ENCODE measurements at regions not wholly inside any gene's neighbourhood (a gene's known extent, or its start where the extent isn't known, plus 50 kb on each side); places are given as distances from the start of the nearest gene placed in this dataset.

DNA sequence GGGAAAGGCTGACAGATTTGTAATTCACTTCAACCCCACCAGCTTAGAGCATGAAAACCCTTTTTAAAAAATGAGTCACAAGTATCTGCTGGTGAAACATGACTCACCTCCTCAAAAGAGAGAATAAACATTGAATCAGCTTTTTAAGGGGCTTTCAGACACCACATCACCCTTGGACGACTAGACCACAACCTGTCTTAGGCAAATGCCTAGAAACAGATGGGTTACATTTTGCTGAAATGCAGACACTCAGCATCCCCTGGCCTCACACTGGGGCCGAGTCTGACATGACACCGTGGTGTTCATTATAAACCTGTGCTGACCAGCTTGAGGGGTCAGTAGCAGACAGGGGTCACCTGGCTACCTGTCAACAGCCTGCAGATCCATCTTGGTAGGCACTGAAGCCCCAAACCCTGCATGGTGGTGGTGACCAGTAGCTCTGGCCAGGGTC, 175.3 kb upstream of the CST7 start (continued):
- TF ChIP-seq EP300 (IDR thresholded peaks at IDR 0.05), result peak; percentile 20 to 49; a peak in 1 of 5 replicates
- TF ChIP-seq CEBPB (IDR thresholded peaks at IDR 0.05), result peak in 1 of 2 experiments; percentile 46; a peak in 1 of 4 replicates

DNA sequence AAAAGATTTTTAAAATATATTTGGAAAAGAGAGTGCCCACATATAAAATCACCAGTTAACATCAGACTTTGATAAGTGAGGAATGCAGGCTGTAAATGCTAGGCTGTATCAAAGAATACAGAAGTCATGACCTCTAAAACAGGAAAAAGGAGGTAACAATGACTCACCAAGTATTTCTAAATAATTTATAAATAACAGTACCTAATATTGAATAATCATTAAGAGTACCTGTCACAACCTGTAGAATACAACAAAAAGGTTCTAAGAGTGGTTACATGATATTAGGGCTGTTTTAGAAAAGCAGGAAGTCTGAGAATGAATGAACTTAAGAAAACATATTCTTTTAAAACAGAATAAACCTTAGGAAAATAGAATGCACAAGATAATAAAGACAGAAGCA, 173.1 kb upstream of the CST7 start:
- ATAC-seq (no peak), FAIRE-seq (no peak), DNase-seq (ENCODE audit: low read depth in 1 of 2, low spot score in 1 of 2) (no peak)
- H3K4me3 ChIP-seq, result no peak overlapping the region
- H3K9me3 ChIP-seq, result peaks cover 18% of the 10 kb centered on the region; the same call in 2 of the 3 replicates
- H3K27ac ChIP-seq, result no peak overlapping the region
- ChIA-PET CTCF (no interaction called here), POLR2A (no interaction called here)
- H3K4me1 ChIP-seq, result peaks cover 24% of the 10 kb centered on the region
- H3K4me2 ChIP-seq, result no peak overlapping the region
- no peak for TF ChIP-seq POLR2AphosphoS2 (conservative IDR thresholded peaks at IDR 0.05; ENCODE audit: low read length)
- TF ChIP-seq CHD4 (IDR thresholded peaks at IDR 0.05; ENCODE audit: borderline replicate concordance), result no peak
- TF ChIP-seq RARB (CRISPR knock-in tag; IDR thresholded peaks at IDR 0.05), result no peak
- TF ChIP-seq RFX5 (IDR thresholded peaks at IDR 0.05), result no peak
- TF ChIP-seq HOXB13 (CRISPR knock-in tag; IDR thresholded peaks at IDR 0.05; ENCODE audit: low read depth), result no peak
- TF ChIP-seq, protein P1, sequence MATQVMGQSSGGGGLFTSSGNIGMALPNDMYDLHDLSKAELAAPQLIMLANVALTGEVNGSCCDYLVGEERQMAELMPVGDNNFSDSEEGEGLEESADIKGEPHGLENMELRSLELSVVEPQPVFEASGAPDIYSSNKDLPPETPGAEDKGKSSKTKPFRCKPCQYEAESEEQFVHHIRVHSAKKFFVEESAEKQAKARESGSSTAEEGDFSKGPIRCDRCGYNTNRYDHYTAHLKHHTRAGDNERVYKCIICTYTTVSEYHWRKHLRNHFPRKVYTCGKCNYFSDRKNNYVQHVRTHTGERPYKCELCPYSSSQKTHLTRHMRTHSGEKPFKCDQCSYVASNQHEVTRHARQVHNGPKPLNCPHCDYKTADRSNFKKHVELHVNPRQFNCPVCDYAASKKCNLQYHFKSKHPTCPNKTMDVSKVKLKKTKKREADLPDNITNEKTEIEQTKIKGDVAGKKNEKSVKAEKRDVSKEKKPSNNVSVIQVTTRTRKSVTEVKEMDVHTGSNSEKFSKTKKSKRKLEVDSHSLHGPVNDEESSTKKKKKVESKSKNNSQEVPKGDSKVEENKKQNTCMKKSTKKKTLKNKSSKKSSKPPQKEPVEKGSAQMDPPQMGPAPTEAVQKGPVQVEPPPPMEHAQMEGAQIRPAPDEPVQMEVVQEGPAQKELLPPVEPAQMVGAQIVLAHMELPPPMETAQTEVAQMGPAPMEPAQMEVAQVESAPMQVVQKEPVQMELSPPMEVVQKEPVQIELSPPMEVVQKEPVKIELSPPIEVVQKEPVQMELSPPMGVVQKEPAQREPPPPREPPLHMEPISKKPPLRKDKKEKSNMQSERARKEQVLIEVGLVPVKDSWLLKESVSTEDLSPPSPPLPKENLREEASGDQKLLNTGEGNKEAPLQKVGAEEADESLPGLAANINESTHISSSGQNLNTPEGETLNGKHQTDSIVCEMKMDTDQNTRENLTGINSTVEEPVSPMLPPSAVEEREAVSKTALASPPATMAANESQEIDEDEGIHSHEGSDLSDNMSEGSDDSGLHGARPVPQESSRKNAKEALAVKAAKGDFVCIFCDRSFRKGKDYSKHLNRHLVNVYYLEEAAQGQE (IDR thresholded peaks at IDR 0.05), result no peak
- no peak for TF ChIP-seq HEYL (CRISPR knock-in tag; IDR thresholded peaks at IDR 0.05)
- no peak for TF ChIP-seq SMC3 (IDR thresholded peaks at IDR 0.05)
- TF ChIP-seq ZSCAN20 (CRISPR knock-in tag; IDR thresholded peaks at IDR 0.05), result no peak
- no peak for TF ChIP-seq ESRRA (IDR thresholded peaks at IDR 0.05; ENCODE audit: borderline replicate concordance, low read length)
- TF ChIP-seq NPAS2 (CRISPR knock-in tag; IDR thresholded peaks at IDR 0.05; ENCODE audit: borderline replicate concordance), result no peak

DNA sequence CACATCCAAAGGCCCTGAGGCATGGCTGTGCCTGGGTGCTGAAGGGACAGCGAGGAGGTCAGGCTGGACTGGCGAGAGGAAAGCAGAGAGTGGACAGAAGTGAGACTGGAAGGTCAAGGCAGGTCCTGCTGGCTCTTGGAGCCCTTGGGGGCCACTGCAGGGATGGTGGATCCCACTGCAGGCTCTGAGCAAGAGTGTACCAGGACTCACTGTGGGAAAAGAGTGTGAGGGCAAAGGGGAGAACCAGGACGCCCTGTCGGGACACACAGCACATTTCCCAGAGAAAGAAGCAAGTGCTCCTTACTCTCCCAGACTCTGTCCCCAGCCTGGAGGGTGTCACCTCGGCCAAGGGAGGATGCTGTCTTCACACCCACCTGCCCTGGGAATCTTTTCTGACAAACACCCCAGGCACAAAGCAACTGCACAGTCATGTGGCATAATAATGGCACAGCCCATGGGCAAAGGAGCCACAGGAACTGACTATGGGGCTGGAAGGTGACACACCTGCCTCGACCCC, 172.3 kb upstream of the CST7 start:
- CTCF ChIA-PET, result no interaction called here
- Histone ChIP-seq H3K4me3 (no peak overlapping the region), H3K27ac (peak overlapping the region in 1 of 2 experiments; percentile 11; a peak in 1 of 6 replicates), H3K4me2 (no peak overlapping the region), H3K9me3 (peaks cover 18% of the 10 kb centered on the region; the same call in 2 of the 3 replicates), H3K4me1 (peaks cover 24% of the 10 kb centered on the region)
- ATAC-seq (no peak), FAIRE-seq (no peak), DNase-seq (ENCODE audit: low read depth in 1 of 2, low spot score in 1 of 2) (no peak)
- 56% methylated on average over 6 of the region's 6 CpGs for WGBS (ENCODE audit: missing lambda C conversion rate)
- POLR2A ChIA-PET, result no interaction called here
- TF ChIP-seq KDM1A (IDR thresholded peaks at IDR 0.05; ENCODE audit: low read depth) (no peak), GATA3 (IDR thresholded peaks at IDR 0.05; ENCODE audit: borderline replicate concordance) (no peak), ZNF302 (CRISPR knock-in tag; IDR thresholded peaks at IDR 0.05) (no peak), EHMT2 (IDR thresholded peaks at IDR 0.05; ENCODE audit: low read depth) (no peak)

DNA sequence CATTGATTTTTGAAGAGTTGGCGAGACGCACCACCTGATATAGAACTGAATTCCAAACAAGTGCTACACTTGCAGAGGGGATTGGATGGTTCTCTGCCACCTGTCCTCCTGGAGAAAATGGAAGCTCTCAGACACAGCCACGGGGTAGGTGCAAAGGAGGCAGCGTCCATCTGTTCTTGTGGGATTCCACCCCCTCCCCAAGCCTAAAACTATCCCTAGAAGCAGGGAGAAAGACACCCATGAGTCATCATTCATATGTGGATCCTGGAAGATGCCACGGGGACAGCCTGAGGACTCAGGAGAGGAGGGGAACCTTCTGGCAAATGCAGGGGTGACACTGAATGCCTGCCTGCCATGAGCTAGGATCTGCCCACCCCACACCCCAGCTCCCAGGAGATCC, 171.3 kb upstream of the CST7 start:
- H3K4me3 ChIP-seq, result no peak overlapping the region
- peak; percentile 56 for FAIRE-seq
- H3K4me2 ChIP-seq, result no peak overlapping the region
- no peak for TF ChIP-seq FOSL2 (IDR thresholded peaks at IDR 0.05)
- TF ChIP-seq FOSL2 (CRISPR knock-in tag; IDR thresholded peaks at IDR 0.05), result peak; percentile 22; the same call in 1 of the 2 replicates
- TF ChIP-seq MYC (IDR thresholded peaks at IDR 0.05; ENCODE audit: borderline replicate concordance, low read length), result no peak
- CTCF ChIA-PET, result interaction anchor here (1.0 to 6.6 kb wide), 3 partner anchors 16 to 618 kb away, joined by 3 to 66 read pairs (median 9); no protein-coding TSS in a partner anchor
- no peak for ATAC-seq
- peaks cover 18% of the 10 kb centered on the region; the same call in 2 of the 3 replicates for H3K9me3 ChIP-seq
- 34% methylated on average over 5 of the region's 5 CpGs for WGBS (ENCODE audit: missing lambda C conversion rate)
- no peak for DNase-seq (ENCODE audit: low read depth in 1 of 2, low spot score in 1 of 2)
- peaks cover 20% of the 10 kb centered on the region for H3K4me1 ChIP-seq
- H3K27ac ChIP-seq, result 0 out of 6 replicates have a peak overlapping the region, but pooled peaks of 1 of the 2 experiments have one; percentile 15
- POLR2A ChIA-PET, result no interaction called here

All from A549 (cell line).